IMR-90 (cell line): ENCODE measurements at regions not wholly inside any gene's neighbourhood (a gene's known extent, or its start where the extent isn't known, plus 50 kb on each side); places are given as distances from the start of the nearest gene placed in this dataset.

Experiments used
- ATAC-seq: fragments of 200-7000 bp; cut with Tn5 transposase; 2 replicates; pipeline ENCODE4 v1.9.1; 2020; ENCODE audit warnings: low read depth, mild to moderate bottlenecking, moderate library complexity
- BruUV-seq: library from RNA; stranded (reverse); fragments of 400-500 nt; replicated peaks from 2 replicates; lab custom pipeline; 2021; lab: Mats Ljungman, UMichigan
- CTCF ChIA-PET: fragments of 300-600 bp; formaldehyde crosslinking; extraction: SDS; loops from one replicate; lab custom pipeline; 2021; ENCODE audit warnings: antibody characterized with exemption; lab: Yijun Ruan, JAX
- POLR2A ChIA-PET: fragments of 300-600 bp; sonication (Branson Sonifier 250); formaldehyde crosslinking; loops from one replicate; lab custom pipeline; 2022; ENCODE audit warnings: antibody characterized with exemption; ENCODE audit not compliant: unreplicated experiment; lab: Charles Lee
- DNase-seq: peaks from one replicate; pipeline ENCODE4 v3.0.0; 2013
- H2AFZ ChIP-seq: replicated peaks from 2 replicates; pipeline ENCODE3; 2013; ENCODE audit warnings: low read length, mild to moderate bottlenecking; ENCODE audit not compliant: poor library complexity
- H2AK5ac ChIP-seq: 2 replicates; pipeline ENCODE4 v1.6.1; 2013; ENCODE audit warnings: low read depth, low read length, inconsistent platforms
- H2AK9ac ChIP-seq: replicated peaks from 2 replicates; pipeline ENCODE3; 2013; ENCODE audit warnings: mild to moderate bottlenecking, low read depth, low read length, moderate library complexity; ENCODE audit not compliant: poor library complexity
- H2BK120ac ChIP-seq: 2 replicates; pipeline ENCODE4 v1.6.1; 2013; ENCODE audit warnings: low read depth, low read length, inconsistent platforms
- H2BK15ac ChIP-seq: 3 replicates; pipeline ENCODE4 v1.6.1; 2013; ENCODE audit warnings: low read depth, low read length, inconsistent platforms
- H2BK20ac ChIP-seq: 2 replicates; pipeline ENCODE4 v1.6.1; 2013; ENCODE audit warnings: low read depth, mild to moderate bottlenecking, inconsistent platforms, low read length, moderate library complexity
- H2BK5ac ChIP-seq: 2 replicates; pipeline ENCODE4 v1.6.1; 2013; ENCODE audit warnings: mild to moderate bottlenecking, low read depth, low read length, inconsistent platforms; ENCODE audit not compliant: poor library complexity, severe bottlenecking
- H3K14ac ChIP-seq: replicated peaks from 2 replicates; pipeline ENCODE4 v1.6.1; 2013; ENCODE audit warnings: low read depth, low read length, inconsistent platforms
- H3K18ac ChIP-seq: 2 replicates; pipeline ENCODE4 v1.6.1; 2013; ENCODE audit warnings: low read depth, low read length, control low read depth
- H3K23ac ChIP-seq: 2 replicates; pipeline ENCODE4 v1.6.1; 2013; ENCODE audit warnings: low read depth, low read length, inconsistent platforms
- H3K27ac ChIP-seq: 2 replicates; pipeline ENCODE4 v1.5.1; 2013; ENCODE audit warnings: mild to moderate bottlenecking, control low read depth, low read length; ENCODE audit not compliant: insufficient read depth
- H3K27me3 ChIP-seq: 2 replicates; pipeline ENCODE4 v1.6.1; 2013; ENCODE audit warnings: low read length; ENCODE audit not compliant: control insufficient read depth, insufficient read depth
- H3K36me3 ChIP-seq: 2 replicates; pipeline ENCODE4 v1.6.1; 2013; ENCODE audit warnings: low read length, mixed read lengths; ENCODE audit not compliant: control insufficient read depth, insufficient read depth
- H3K4ac ChIP-seq: 2 replicates; pipeline ENCODE4 v1.6.1; 2013; ENCODE audit warnings: low read depth, low read length, inconsistent platforms
- H3K4me1 ChIP-seq: 2 replicates; pipeline ENCODE4 v1.6.1; 2013; ENCODE audit warnings: low read length, mixed read lengths; ENCODE audit not compliant: control insufficient read depth, insufficient read depth
- H3K4me2 ChIP-seq: 2 replicates; pipeline ENCODE4 v1.6.1; 2013; ENCODE audit warnings: low read depth, mild to moderate bottlenecking, control low read depth, low read length, moderate library complexity
- H3K4me3 ChIP-seq: 2 replicates; pipeline ENCODE4 v1.5.1; 2013; ENCODE audit warnings: low read depth, mild to moderate bottlenecking, control low read depth, low read length, moderate library complexity; ENCODE audit not compliant: insufficient read depth
- H3K56ac ChIP-seq: 2 replicates; pipeline ENCODE4 v1.6.1; 2013; ENCODE audit warnings: low read length, inconsistent platforms; ENCODE audit not compliant: insufficient read depth; ENCODE audit errors: extremely low read depth
- H3K79me1 ChIP-seq, 2 experiments: 2 replicates each; pipeline ENCODE4 v1.6.1; 2013; ENCODE audit warnings: low read length in 2 of 2, inconsistent platforms in 1 of 2, low read depth in 1 of 2
- H3K9ac ChIP-seq: 2 replicates; pipeline ENCODE4 v1.6.1; 2013; ENCODE audit warnings: low read depth, low read length, control low read depth
- H3K9me1 ChIP-seq: 2 replicates; pipeline ENCODE4 v1.6.1; 2013; ENCODE audit warnings: low read length, inconsistent platforms; ENCODE audit not compliant: insufficient read depth
- H3K9me3 ChIP-seq: 2 replicates; pipeline ENCODE4 v1.6.1; 2013; ENCODE audit warnings: low read length; ENCODE audit not compliant: control insufficient read depth, insufficient read depth
- H4K20me1 ChIP-seq: 2 replicates; pipeline ENCODE4 v1.6.1; 2013; ENCODE audit warnings: low read length, inconsistent platforms; ENCODE audit not compliant: insufficient read depth
- H4K5ac ChIP-seq: 2 replicates; pipeline ENCODE4 v1.6.1; 2013; ENCODE audit warnings: mild to moderate bottlenecking, low read depth, low read length, control low read depth
- H4K8ac ChIP-seq, 2 experiments: 2 replicates each; pipeline ENCODE4 v1.6.1; 2013; ENCODE audit warnings: low read depth in 2 of 2, low read length in 2 of 2, control low read depth in 1 of 2, inconsistent platforms in 1 of 2
- H4K91ac ChIP-seq: 2 replicates; pipeline ENCODE4 v1.6.1; 2013; ENCODE audit warnings: low read depth, low read length, inconsistent platforms; ENCODE audit not compliant: insufficient read depth
- BHLHE40 ChIP-seq: fragments of 150-350 bp; IDR thresholded peaks from 2 replicates; pipeline ENCODE4 v1.6.1; 2016; ENCODE audit warnings: mild to moderate bottlenecking, low read depth, low read length
- CEBPB ChIP-seq: IDR thresholded peaks from 2 replicates; pipeline ENCODE4 v1.6.1; 2012; ENCODE audit warnings: low read depth, low read length, improper control_type of control experiment
- FOS ChIP-seq: fragments of 150-350 bp; IDR thresholded peaks from 2 replicates; pipeline ENCODE4 v1.6.1; 2016; ENCODE audit warnings: low read depth, low read length
- MAFK ChIP-seq: IDR thresholded peaks from 2 replicates; pipeline ENCODE4 v1.6.1; 2012; ENCODE audit warnings: low read depth, low read length, improper control_type of control experiment
- MAZ ChIP-seq: IDR thresholded peaks from 2 replicates; pipeline ENCODE4 v1.6.1; 2012; ENCODE audit warnings: low read depth, mild to moderate bottlenecking, low read length, improper control_type of control experiment, moderate library complexity, borderline replicate concordance
- POLR2A ChIP-seq: IDR thresholded peaks from 2 replicates; pipeline ENCODE4 v1.6.1; 2012; ENCODE audit warnings: mild to moderate bottlenecking, low read depth, low read length
- RAD21 ChIP-seq: IDR thresholded peaks from 2 replicates; pipeline ENCODE4 v1.6.1; 2012; ENCODE audit warnings: low read length, improper control_type of control experiment
- RCOR1 ChIP-seq: IDR thresholded peaks from 2 replicates; pipeline ENCODE4 v1.6.1; 2012; ENCODE audit warnings: mild to moderate bottlenecking, low read length, improper control_type of control experiment; ENCODE audit not compliant: insufficient replicate concordance
- RFX5 ChIP-seq: IDR thresholded peaks from 2 replicates; pipeline ENCODE4 v1.8.0; 2012; ENCODE audit warnings: low read depth, mild to moderate bottlenecking, low read length, moderate library complexity
- SMC3 ChIP-seq: fragments of 150-350 bp; IDR thresholded peaks from 2 replicates; pipeline ENCODE4 v1.6.1; 2016; ENCODE audit warnings: low read depth, mild to moderate bottlenecking, antibody characterized with exemption, low read length, moderate library complexity
- WGBS, 2 experiments: methylation state at CpG; one replicate each; pipeline versions ENCODE4 v1.1.5 to v1.1.7; 2013; ENCODE audit warnings: missing lambda C conversion rate in 2 of 2; ENCODE audit not compliant: insufficient read length in 1 of 2; ENCODE audit errors: extremely low coverage in 2 of 2; 5-methylcytosine and 5-hydroxymethylcytosine counted together
- dilution Hi-C: fragments of 300-500 bp; cut with HindIII; formaldehyde crosslinking; loops from one replicate; pipeline ENCODE4 v1.14.3; 2018; ENCODE audit warnings: low sequenced_read_pairs; ENCODE audit not compliant: unreplicated experiment
- in situ Hi-C: fragments of 300-500 bp; cut with MboI; formaldehyde crosslinking; loops from 3 replicates; pipeline ENCODE4 v1.14.3; 2019; ENCODE audit warnings: low sequenced_read_pairs, inconsistent platforms, mixed read lengths
- intact Hi-C: fragments of 100-400 bp; cut with micrococcal nuclease; formaldehyde crosslinking; loops from 2 replicates; pipeline ENCODE4 v1.10.0; 2022

DNA sequence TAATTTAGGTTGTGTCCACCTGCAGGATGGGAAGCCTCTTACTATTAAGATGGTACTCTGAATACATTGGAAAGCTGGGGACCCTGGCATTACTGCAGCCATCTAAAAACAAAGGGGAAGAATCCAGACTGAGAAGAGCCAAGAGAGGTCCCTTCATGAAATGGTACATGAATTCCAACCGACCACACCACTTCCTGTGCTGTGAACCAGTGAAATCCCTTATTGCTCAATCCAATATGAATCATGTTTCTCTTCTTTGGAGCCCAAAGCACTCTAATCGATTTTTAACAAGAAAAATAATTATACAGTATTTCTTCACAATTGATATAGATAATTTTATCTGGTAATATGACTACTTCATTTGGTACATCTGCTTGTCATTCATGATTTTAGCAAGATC, 479.7 kb upstream of the RAB6C start:
- BruUV-seq, result no TSS peak
- H3K9ac ChIP-seq, result no peak overlapping the region
- H4K8ac ChIP-seq, result no peak overlapping the region
- H2BK15ac ChIP-seq, result no peak overlapping the region
- H2AK5ac ChIP-seq, result no peak overlapping the region
- no peak overlapping the region for H2BK20ac ChIP-seq
- no peaks in the 10 kb centered on the region for H3K27me3 ChIP-seq
- H3K4me1 ChIP-seq, result no peaks in the 10 kb centered on the region
- no peak overlapping the region for H3K4me2 ChIP-seq
- TF ChIP-seq MAZ (no peak), CEBPB (no peak), MAFK (no peak), RFX5 (no peak), FOS (no peak), RCOR1 (no peak), RAD21 (no peak), POLR2A (no peak), BHLHE40 (no peak), SMC3 (no peak)
- no peak overlapping the region for H2AK9ac ChIP-seq
- H4K5ac ChIP-seq, result no peak overlapping the region
- ChIA-PET POLR2A (no interaction called here), CTCF (no interaction called here)
- H3K23ac ChIP-seq, result no peak overlapping the region
- H2BK5ac ChIP-seq, result no peak overlapping the region
- H2AFZ ChIP-seq, result no peak overlapping the region
- WGBS, 2 experiments, result no CpG with 5 or more reads among the region's 2 CpGs
- H4K20me1 ChIP-seq, result no peaks in the 10 kb centered on the region
- dilution Hi-C loops, result no loop called here
- ATAC-seq, result no peak
- H3K9me1 ChIP-seq, result no peaks in the 10 kb centered on the region
- H3K14ac ChIP-seq, result no peak overlapping the region
- no peak overlapping the region for H4K91ac ChIP-seq
- in situ Hi-C loops, result no loop called here
- H3K56ac ChIP-seq, result no peak overlapping the region
- no peaks in the 10 kb centered on the region for H3K79me1 ChIP-seq
- H3K4ac ChIP-seq, result no peak overlapping the region
- no peak overlapping the region for H2BK120ac ChIP-seq
- intact Hi-C loops, result no loop called here
- no peak overlapping the region for H3K27ac ChIP-seq
- peaks cover 20% of the 10 kb centered on the region for H3K9me3 ChIP-seq
- H3K36me3 ChIP-seq, result no peaks in the 10 kb centered on the region
- H3K18ac ChIP-seq, result no peak overlapping the region
- DNase-seq, result no peak
- H3K4me3 ChIP-seq, result no peak overlapping the region
